ENCODE measurements at regions not wholly inside any gene's neighbourhood (a gene's known extent, or its start where the extent isn't known, plus 50 kb on each side); places are given as distances from the start of the nearest gene placed in this dataset.

DNA sequence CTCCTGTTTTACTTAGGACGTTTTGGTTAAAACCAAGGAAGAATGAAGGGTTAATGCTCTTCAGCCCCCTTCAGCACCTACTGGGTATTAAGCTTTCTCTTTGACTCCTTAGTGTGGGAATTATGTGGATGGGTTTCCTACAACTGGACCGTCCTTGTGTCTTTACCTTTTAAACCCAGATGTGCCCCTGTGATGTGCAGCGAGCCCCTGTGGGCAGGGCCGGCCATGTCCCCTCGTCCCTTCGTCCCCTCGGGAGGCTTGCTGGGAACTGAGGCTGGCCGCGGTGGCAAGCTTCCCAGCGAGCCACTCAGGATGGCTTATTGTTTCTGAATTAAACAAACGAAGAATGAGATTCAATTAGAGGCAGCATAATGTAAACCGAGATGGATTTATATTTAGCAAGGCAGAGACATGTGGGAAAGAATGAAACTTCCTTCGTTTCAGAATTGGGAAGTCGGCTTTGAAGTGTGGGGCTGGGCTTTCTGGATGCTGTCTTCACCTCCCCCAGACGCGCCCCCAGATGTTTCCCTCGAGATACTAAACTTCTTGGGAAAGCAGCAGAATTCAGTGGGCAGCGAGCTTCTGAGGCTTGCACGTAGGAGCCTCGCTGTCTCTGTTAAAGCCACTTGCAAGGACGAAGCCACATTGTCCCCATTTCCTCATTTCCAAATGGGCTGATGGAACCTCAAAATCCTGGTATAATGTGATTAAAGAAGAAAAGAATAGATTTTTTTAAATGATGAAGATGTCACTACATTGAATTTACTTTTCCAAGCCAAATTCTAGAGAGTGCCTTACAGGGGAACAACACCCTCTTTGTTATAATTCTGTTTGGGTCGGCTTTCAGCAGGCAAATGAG, 146.0 kb downstream of the VAPA start:
- DNase-seq: no peak

DNA sequence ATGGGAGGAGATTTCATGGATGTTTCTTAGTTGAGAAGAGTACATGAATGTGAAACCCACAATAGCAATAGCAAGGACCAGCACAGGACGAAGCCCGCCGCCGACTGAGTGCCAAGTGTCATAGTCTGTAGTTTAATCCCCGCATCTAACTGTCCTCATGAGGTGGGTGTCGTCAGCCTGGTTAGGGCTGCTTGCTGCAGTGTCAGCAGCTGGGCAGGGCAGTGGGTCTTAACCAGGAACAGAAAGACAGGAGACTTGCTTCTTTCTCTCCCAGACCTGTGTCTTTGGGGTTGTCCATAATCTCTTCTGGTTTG, 146.6 kb downstream of the VAPA start:
- DNase-seq: no peak

DNA sequence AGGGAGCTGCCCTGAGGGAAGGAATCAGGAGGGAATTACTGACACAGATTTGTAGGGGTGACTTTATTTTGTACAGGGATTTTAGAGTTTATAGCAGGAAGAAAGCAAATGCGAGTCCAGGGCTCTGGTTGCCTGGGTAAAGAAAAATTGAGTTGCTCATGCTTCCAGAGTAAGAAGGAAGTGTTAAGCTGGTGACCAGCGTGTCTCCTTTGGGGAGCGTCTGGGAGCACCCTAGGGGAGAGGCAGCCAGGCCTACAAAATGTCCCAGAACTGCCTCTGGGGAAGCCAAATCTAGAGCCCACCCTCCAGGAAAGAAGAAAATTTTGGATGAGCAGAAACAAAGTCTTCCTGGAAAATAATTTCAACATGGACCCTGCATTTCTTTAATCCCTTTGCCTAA, 147.0 kb downstream of the VAPA start:
- no peak for DNase-seq

DNA sequence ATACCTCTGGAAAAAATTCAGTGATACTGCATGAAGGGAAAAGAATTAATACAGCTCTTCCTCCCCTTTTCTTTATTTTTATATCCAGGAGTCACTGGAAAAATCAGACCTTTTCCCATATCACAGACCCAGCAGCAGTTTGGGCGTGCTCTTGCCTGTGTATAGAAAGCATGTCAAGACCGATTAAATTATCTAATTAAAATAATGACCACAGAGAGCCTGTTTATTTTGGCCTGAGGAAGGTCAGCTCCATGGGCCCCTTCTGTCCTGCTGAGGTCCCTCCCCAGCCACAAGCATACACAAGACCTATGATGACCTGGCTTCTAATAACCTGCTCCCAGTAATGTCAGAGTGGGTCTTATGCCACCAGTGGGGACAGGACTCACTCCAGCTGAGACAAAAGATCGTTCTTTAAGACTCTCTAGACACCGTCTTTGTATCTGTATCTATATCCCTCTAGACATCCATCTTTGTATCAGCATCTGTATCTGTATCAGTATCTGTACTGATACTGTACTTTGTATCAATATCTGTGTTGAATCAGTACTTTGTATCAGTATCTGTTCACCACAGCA, 147.8 kb downstream of the VAPA start:
- DNase-seq: no peak

DNA sequence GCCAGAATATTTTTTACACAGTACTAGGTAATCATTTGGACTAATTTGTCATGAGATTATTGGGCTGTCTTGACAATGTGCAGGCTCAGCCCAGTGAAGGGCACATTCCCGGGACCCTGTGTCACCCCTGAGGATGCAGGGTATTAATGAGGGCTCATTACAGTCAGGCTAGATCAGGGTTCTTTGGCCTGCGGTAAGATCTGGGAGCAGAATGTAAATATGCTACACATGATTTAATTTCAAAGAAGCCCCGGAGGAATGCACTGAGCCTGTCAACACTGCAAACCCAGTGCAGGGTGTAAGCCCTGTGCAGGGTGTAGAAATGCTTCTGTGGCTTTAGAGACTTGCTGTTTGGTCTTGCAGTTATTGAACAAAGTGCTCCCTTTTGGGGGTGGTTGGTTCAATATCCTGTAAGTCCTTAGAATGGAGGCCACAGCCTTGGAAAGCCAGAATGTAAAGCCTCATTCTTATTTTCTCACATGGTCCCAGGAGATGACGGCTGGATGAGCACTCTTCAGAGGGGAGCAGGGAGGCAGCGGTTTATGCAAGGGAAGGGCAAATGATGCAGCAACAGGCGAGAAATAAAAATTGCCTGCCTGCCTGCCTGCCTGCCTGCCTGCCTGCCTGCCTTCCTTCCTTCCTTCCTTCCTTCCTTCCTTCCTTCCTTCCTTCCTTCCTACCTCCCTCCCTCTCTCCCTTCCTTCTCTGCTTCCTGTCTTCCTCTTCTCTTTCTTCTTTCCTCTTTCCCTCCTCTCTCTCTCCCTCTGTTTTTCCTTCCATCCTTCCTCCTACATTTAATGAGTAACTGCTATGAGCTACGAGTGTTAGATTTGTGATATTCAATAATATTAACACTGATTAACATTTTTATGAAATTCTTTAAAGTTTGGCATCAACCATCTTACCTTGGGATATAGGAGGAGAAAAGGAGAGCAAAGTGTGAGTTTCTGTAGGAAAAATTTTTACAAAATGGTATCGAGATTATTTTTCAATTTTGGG, 148.8 kb downstream of the VAPA start:
- DNase-seq: no peak

DNA sequence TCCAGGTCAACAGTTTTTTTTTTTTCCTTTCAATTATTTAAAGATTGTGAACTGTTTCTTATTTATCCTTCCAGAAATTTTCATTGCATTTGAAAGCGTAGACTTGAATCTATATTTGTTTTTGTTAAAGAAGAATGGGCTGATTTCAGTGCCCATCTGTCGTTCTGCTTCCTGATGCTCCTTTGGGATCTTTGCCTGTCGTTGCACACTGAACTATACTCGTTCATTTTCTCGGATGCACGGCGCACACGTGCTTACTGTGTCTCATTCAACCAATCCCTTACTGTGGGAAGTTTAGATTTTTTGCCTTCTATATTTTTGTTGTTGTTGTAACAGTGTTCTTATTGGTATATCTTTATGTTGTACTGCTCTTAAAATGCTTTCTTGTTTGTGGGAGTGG, 149.7 kb downstream of the VAPA start:
- DNase-seq: no peak

DNA sequence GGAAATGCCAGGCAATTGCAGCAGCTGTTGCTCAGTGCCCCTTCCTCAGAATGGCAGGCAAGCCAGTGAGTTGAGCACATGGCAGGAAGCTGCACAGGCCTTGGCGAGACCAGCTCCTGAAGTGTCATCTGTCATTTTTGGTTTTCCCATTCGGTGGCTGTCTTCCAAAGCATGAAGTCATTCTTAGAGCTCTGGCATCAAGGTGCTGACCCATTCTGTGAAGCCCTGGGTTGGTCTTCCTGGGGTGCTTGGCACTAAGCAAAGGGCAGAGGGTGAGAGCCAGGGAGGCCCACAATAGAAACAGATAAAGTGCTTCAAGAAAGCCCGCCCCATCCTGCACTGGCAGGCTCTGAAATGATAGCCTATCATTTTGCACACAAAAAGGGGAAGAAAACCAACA, 150.5 kb downstream of the VAPA start:
- no peak for DNase-seq

DNA sequence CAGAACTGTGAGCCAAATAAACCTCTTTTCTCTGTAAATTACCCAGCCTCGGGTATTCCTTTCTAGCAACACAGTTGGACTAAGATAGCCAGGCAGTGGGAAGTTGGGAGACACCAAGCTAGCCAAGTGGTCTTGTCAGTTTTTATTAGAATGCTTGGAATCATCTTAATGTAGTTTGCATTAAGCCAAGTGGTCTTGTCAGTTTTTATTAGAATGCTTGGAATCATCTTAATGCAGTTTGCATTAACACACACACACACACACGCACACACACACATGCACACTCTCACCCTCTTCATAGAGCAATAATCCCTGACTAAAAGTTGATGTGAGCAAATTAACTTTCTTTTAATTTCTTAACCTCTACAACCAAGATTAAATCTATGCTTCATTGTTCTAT, 151.5 kb downstream of the VAPA start:
- DNase-seq: no peak

DNA sequence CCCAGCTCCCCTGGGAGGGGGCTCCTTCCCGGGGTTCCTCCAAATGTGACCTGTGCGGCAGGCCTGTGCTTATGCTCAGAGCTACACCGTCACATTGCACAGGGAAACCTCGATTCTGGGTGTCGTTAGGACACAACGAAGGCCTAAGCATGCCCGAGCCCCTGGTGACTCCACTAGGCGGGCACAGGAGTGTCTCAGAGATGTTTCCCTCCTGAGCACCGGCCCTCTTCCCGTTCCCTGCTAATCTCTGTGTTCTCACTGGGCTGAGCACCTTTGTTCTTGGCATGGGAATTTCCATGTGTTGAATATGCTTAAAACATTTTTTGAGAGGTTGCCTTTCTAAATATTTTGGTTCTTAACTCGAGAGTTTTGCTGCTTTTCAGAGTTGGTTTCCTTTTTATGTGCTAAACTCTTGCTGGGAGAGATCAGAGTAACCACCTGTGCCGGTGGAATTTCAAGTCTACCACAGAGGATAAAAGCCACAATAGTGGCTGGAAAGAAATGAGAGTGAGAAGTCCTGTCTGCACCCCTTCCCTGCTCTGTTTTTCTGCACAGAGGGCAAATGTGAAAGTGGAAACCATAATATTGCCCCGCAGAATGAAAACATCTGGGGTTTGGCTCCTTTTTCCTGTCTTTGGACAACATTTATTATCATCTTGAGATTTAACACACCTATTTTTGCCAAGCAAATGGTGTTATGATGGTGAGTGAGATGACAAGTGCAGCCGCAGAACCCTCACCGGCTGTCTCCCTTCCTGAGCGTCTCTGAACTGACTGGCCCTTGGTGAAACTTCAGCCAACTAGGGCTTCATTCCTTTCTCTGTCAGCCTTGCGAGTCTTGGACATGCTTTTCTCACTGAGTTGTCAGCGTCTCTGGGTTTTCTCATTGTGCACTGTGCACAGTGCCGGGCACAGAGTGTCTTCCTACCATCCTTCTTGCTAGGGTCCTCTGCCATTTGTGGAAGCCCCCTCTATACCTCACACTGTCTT, 154.1 kb downstream of the VAPA start:
- DNase-seq: no peak

DNA sequence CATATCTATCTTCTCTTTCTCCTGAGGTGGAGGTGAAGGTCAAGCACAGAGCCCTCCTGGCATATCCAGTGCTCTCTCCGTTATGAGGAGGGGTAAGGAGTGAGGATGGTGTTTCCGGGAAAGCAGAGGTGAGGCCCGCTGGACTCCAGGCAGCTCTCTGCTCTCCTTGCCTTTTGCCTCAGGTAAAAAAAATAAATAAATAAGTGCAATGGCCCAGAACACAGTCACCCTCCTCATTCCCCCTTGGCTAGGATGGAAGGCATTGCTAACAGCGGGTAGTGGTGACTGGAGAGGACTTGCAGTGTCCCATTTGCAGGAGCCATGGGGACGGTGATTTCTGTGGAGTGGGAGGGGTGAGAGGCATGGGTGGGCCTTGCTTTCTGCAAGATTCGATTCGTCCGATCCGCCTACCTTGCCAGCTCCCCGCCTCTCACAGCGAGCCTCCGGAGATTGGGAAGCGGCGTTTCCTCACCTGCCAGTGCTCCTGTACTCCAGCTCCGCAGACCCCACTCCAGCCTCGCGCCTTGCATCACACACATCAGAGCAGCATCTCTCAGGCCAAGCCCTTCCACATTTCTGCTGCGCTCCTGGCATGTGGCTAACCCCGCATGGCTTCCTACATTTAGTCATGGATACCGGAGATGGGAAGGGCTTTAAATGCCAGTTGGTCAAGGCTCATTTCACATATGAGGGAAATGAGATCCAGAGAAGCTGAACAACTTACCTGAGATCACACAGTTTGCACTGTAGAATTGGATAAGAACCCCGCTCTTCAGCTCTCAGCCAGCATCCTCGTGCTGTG, 155.2 kb downstream of the VAPA start:
- DNase-seq: no peak

DNA sequence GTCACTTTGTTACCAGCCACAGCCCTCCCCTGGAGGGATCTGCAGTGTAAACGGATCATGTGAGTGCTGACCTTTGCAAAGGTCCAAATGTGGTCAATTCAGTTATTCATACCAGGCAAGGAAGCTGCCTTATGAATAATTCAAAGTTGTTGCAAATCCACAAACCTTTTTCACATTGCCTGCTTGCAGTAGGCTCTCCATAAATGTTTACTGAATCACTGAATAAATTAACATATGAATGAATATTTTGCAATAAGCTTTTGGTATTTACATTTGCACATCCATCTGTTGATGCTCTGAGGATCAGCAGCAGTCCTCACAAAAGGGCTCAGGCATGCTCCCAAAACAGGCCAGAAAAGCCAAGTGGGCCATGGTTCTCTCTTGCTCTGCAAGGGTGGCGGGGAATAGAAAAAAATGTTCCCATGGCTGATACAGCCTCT, 156.8 kb downstream of the VAPA start:
- DNase-seq: no peak

DNA sequence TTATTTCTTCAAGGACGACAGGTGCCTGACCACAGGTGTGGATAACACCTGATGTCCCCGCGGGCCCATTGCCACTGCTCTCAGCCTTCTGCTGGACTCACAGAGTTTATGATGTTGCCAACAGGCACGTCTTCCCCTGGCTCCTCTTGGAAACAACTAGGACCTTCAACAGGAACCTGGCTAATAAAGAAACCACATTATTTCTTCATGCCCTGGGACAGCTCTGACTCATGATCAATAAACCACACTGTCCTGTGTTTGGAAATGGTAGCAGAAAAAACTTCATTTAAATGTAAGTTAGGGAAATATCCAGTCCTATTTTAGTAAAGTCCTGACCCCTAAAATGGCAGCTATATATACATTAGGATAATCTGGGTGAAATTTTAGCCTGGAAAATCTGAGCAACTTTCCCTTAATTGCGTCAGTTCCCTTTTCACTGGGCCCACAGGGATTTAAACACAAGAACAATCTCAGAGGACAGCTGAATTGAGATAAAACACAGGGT, 158.9 kb downstream of the VAPA start:
- DNase-seq: no peak

DNA sequence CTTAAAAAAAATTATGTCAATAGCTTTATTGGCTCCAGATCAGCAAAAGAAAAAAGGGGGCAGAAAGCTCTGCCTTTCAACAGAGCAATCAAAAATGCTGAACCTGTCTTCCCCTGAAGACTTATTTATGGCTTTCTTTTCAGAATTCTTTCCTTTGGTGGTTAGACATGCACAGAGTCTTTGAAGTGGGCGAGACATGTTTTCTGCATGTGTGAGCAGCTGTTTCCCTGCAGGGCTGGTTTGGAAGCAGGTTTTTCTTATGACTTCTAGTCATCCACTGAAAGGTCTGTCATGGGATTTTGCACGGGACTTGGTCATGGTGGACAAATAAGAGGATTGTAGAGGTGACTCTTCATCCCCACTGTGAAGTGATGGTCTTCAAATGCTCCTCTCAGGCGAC, 160.3 kb downstream of the VAPA start:
- no peak for DNase-seq

DNA sequence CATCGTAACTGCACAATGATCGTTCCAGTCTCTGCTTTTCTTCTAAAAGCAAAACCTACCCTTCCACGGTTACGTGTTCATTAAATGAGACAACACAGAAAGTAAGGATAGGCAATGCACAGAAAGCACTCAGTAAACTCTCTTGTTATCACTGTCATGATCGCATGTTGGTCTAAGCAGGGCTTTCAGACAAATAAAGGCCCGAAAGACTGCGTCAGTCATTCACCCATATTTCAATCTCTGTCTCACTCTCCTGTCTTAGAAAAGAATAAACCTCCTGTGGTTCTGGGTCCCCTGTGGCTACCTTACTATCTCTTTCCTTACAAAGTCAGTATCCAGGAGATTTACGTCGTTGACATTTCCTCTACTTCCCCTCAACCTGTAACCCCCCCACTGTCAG, 160.9 kb downstream of the VAPA start:
- DNase-seq: no peak

DNA sequence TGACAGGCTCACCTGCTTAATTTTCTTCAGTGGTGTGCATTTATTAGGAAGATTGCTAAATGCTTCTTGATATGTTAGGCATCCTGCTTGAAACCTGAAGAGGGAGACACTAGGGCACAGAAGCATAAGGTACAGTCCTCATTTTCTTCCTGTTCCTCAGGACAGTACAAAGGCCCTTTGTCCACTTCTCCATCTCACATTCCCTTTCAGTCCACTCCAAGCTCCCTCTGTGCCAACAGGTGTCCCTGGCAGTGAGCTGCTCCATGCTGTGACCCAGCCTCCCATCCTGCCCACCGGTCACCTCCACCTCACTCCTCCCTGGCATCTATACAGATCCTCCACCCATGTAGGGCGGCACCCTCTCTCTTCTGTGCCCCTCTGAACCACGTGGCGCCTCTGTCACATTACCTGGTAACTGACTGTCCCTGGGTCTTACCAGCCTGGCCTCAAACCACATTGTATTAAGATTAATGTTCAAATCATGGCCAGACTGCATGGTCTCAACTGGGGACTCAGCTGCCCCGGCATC, 162.8 kb downstream of the VAPA start:
- no peak for DNase-seq

DNA sequence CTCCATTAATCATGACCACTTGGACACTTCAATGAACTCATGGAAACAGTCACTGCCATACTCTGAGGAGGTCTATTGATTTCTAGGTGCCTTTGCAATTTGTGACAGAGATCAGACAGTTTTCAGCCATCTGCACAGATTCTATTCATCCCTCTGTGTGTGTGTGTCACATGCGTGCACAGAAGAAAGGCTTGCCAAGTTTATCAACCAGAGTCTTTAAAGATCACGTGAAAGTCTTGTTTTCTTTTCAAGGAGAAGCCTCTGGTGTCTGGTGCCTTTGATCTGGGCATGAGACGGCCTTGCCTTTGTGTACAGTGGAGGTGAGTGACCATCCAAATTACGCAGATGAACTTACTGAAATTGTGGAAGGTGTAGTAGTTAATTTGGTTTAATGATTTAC, 164.2 kb downstream of the VAPA start:
- no peak for DNase-seq

DNA sequence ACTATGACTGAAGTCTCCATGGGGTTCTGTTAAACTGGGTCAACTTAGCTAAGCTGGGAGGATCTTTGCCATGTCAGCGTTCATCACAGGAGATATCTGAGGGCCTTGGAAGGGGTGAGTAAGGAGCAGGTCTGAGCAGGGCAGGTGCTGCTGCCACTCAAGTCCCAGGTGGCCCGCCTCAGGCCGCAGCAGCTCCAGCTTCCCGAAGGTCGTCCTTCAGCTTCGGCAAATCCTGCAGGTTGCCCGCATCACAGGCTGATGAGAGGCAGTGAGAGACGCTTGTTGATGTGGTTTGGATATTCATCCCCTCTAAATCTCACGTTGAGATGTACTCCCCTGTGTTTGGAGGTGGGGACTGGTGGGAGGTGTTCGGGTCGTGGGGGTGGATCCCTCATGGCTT, 166.6 kb downstream of the VAPA start:
- no peak for DNase-seq

DNA sequence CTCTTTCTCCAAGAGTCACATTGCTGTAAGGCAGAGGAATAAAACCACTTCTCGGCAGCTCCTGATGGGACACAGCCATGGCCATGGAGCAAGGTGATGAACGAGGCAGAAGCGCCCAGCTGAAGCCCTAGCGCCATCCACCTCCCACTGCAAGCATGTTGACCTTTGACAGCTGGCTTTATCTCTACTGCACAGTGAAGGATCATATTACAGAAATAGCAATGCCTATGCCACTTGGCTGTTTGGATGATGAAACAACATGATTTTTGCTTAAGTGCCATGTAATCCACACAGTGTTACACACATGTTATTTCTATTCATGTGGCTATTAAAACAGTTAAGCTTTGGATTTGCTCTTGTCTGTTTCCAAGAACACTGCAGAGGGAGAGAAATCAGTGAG, 167.7 kb downstream of the VAPA start:
- no peak for DNase-seq

DNA sequence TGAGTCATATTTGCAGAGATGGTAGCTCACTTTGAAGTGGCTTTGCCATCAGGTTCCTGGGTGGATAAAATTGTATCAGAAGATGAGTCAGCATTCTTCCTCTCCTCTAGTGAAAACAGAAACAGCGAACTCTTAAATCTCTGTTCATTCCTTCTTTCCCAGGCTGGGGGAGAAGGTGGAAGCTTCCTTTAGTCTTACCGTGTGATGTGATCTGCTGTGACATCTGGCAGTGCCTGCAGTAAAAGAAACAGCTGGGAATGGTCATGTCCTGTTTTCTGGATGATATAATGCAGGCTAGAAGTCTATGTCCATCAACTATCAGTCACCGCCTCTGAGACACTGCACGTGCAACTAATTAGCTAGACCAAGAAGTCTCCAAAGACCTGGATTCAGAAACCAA, 171.6 kb downstream of the VAPA start:
- no peak for DNase-seq

DNA sequence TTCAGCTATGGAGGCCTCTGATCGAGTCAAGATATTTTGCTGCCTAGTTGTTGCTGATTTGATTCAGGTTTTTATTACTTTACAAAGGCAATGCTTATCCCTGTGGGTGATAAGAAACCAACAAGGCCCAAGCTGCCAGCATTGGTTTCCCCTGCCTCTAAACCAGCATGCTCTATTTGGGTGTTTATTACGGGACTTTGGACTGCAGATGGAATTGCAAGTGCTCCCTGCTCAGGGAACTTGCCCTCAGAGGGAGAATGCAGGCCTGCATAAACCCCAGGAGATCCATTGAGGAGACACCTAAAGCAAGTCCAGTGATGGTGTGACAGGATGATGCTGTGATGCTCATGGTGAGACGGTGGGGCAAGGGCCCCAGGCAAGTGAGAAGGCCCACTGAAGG, 172.1 kb downstream of the VAPA start:
- no peak for DNase-seq

Measured in activated T-cell treated with anti-CD3 and anti-CD28 coated beads, Interleukin-2, amount 50 U/mL, for 48 hours (primary cell).